Uterus (tissue), 3 donors: ENCODE measurements at regions not wholly inside any gene's neighbourhood (a gene's known extent, or its start where the extent isn't known, plus 50 kb on each side); places are given as distances from the start of the nearest gene placed in this dataset.

Experiments
- DNase-seq, 2 donors: peaks; one replicate each; pipeline ENCODE4 v3.0.0-alpha.2; 2019 to 2020
- H3K27ac ChIP-seq, 2 donors: fragments of 200-600 bp; sonication (generic); 1 replicate in 1 of 2; 2 replicates in 1 of 2; pipeline ENCODE4 v1.5.1; 2016 to 2018
- H3K27me3 ChIP-seq, 2 donors: fragments of 200-600 bp; sonication (generic); one replicate each; pipeline ENCODE4 v1.5.1; 2018 to 2019; ENCODE audit warnings: control low read depth in 1 of 2
- H3K36me3 ChIP-seq, 2 donors: fragments of 200-600 bp; sonication (generic); one replicate each; pipeline ENCODE4 v1.5.1; 2019; ENCODE audit warnings: control low read depth in 1 of 2
- H3K4me1 ChIP-seq, 2 donors: fragments of 200-600 bp; sonication (generic); one replicate each; pipeline ENCODE4 v1.5.1; 2018 to 2019; ENCODE audit warnings: control low read depth in 1 of 2
- H3K4me3 ChIP-seq, 2 donors: fragments of 200-600 bp; sonication (generic); 1 replicate in 1 of 2; 2 replicates in 1 of 2; pipeline ENCODE4 v1.5.1; 2018 to 2019; ENCODE audit warnings: mild to moderate bottlenecking in 1 of 2
- H3K9me3 ChIP-seq, 2 donors: fragments of 200-600 bp; sonication (generic); one replicate each; pipeline ENCODE4 v1.5.1; 2019; ENCODE audit warnings: control low read depth in 1 of 2
- CTCF ChIP-seq, 4 experiments: fragments of 200-600 bp in 2 of 4; fragments of 450-650 bp in 2 of 4; sonication (generic) in 2 of 4; IDR thresholded peaks; one replicate each; pipeline ENCODE4 v1.5.1; 2016 to 2019; ENCODE audit warnings: antibody characterized with exemption in 4 of 4, mild to moderate bottlenecking in 2 of 4, moderate library complexity in 1 of 4
- POLR2A ChIP-seq, 2 donors: fragments of 450-650 bp; IDR thresholded peaks; one replicate each; pipeline ENCODE4 v1.6.1; 2016; ENCODE audit warnings: antibody characterized with exemption in 2 of 2, mild to moderate bottlenecking in 1 of 2, moderate library complexity in 1 of 2
- intact Hi-C: fragments of 100-400 bp; cut with DNase I; formaldehyde crosslinking; loops from one replicate; pipeline ENCODE4 v1.15.1; 2023; ENCODE audit warnings: low total_unique reads
- donor health status: DM: yes; HTN: yes; CAD: no.

DNA sequence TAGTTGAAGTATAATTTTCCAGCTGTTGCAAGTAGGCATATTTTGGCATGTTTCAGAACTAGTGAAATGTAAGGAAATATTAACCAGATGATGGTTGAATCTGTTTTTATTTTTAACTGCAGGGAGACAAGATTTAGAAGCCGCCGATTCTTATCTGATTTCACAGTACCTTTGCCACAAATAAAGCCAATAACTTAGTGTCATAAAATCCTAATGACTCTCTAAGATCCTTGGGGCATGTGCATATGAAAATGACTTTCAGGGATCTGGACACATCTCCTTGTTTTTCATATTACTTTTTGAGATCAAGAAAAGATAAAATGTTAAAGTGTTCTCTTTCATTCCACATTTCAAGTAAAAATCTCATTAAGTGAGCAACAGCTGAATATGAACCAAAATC, 125.8 kb upstream of the CNTLN start:
- Histone ChIP-seq H3K27ac (no peak overlapping the region), H3K27me3 (no peaks in the 10 kb centered on the region), H3K4me3 (no peak overlapping the region), H3K36me3 (no peaks in the 10 kb centered on the region), H3K9me3 (no peaks in the 10 kb centered on the region), H3K4me1 (no peaks in the 10 kb centered on the region)
- TF ChIP-seq POLR2A (IDR thresholded peaks at IDR 0.05), result no peak
- TF ChIP-seq CTCF (IDR thresholded peaks at IDR 0.05), result no peak
- DNase-seq, result no peak
- intact Hi-C loops, result no loop called here

DNA sequence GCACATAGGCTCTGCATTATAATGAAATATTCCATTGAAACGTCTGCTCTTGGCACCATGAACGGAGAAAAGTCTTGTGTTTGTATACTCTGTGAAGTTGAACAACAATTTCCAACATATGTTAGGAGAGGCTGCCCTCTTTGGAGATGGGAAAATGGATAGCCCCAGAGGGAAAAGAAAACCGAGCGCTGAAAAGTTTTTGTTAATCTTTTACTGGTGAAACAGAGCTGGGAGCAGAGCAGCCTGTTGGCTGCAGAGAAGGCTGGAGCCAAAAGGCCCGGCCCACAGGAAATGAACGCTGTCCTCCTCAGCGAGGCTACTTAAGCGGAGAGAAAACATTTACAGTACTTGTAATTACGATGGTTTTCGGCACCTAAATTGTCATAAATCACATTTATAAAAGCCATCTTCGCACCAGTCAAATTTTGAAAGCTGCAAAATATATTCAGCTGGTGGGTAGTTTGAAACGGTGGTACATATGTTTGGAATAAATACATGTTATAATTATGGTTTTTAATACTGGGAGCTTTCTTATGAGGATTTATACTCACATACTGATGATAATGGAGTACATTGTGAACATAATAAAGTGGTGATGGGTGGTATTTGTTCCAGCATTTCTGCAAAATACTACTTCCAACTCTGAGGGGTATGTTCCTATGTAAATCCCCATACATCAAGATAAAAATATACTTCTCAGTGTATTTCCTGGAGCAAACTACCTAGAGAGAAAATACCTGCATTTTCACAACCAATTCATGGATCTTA, 129.6 kb upstream of the CNTLN start:
- TF ChIP-seq CTCF (IDR thresholded peaks at IDR 0.05), result no peak
- no peak for TF ChIP-seq POLR2A (IDR thresholded peaks at IDR 0.05)
- Histone ChIP-seq H3K27ac (peak overlapping the region; percentile 54 to 56), H3K4me3 (peak overlapping the region in 1 of 2 donors; percentile 19), H3K9me3 (no peaks in the 10 kb centered on the region), H3K36me3 (no peaks in the 10 kb centered on the region), H3K4me1 (no peaks in the 10 kb centered on the region), H3K27me3 (no peaks in the 10 kb centered on the region)
- intact Hi-C loops, result no loop called here
- peak; percentile 46 to 58 for DNase-seq

- Histone ChIP-seq H3K27ac (peak overlapping the region; percentile 54 to 56), H3K9me3 (no peaks in the 10 kb centered on the region), H3K4me1 (no peaks in the 10 kb centered on the region), H3K36me3 (no peaks in the 10 kb centered on the region), H3K27me3 (no peaks in the 10 kb centered on the region), H3K4me3 (no peak overlapping the region)
- TF ChIP-seq CTCF (IDR thresholded peaks at IDR 0.05) (no peak), POLR2A (IDR thresholded peaks at IDR 0.05) (no peak)
- no peak for DNase-seq
- intact Hi-C loops, result no loop called here
Observed at GRCh38 chr9:17004500-17004899, 130.3 kb upstream of the CNTLN start.

DNA sequence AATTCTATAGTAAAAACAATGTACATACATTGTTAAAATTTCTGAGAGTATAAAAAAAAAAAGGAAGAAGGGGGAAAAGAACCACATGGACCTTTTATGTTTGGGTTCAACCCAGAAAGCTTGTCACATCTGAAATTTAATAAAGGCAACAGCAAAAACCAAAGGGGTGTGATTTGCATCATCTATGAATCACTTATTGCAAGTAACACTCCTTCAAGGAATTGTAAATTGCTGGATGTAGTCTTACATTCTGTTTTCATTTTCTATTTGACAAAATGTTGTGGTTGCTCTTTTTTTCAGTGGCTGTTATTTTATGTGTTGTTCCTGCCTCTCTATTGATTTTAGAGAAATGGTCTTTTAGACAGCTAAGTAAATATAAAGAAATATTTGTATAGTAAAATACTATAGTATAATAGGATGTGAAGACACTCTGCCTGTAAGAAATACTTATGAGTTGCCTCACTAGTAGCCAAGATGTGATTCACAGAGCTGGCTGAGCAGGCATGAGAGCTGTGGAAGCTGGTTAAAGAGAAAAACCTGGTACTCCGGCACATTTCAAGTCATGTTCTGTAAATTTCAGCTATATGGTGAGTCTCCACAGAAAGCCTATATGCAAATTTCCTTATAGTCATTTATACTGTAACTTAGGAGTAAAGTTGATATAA, 131.1 kb upstream of the CNTLN start:
- H3K27me3 ChIP-seq, result no peaks in the 10 kb centered on the region
- H3K4me1 ChIP-seq, result no peaks in the 10 kb centered on the region
- intact Hi-C loops, result no loop called here
- peak overlapping the region in 1 of 2 donors; percentile 54 for H3K27ac ChIP-seq
- TF ChIP-seq CTCF (IDR thresholded peaks at IDR 0.05), result no peak
- TF ChIP-seq POLR2A (IDR thresholded peaks at IDR 0.05), result no peak
- no peak overlapping the region for H3K4me3 ChIP-seq
- no peaks in the 10 kb centered on the region for H3K9me3 ChIP-seq
- no peak for DNase-seq
- no peaks in the 10 kb centered on the region for H3K36me3 ChIP-seq

- Histone ChIP-seq H3K4me3 (no peak overlapping the region), H3K27me3 (no peaks in the 10 kb centered on the region), H3K27ac (no peak overlapping the region), H3K9me3 (peaks cover 0 to 9% of the 10 kb centered on the region in 2 donors), H3K36me3 (no peaks in the 10 kb centered on the region), H3K4me1 (no peaks in the 10 kb centered on the region)
- DNase-seq, result no peak
- intact Hi-C loops, result no loop called here
- TF ChIP-seq CTCF (IDR thresholded peaks at IDR 0.05) (no peak), POLR2A (IDR thresholded peaks at IDR 0.05) (no peak)
Observed at GRCh38 chr9:16996901-16997491, 126.5 kb upstream of the BNC2 start.
